K562 (cell line): ENCODE measurements at regions not wholly inside any gene's neighbourhood (a gene's known extent, or its start where the extent isn't known, plus 50 kb on each side); places are given as distances from the start of the nearest gene placed in this dataset.

Experiments
- ATAC-seq: fragments of 200-7000 bp; cut with Tn5 transposase; 3 replicates; pipeline ENCODE4 v1.9.1; 2020; ENCODE audit warnings: moderate library complexity
- BruUV-seq: library from RNA; stranded (reverse); fragments of 400-500 nt; replicated peaks from 2 replicates; lab custom pipeline; 2021; lab: Mats Ljungman, UMichigan
- CTCF ChIA-PET: fragments of 300-600 bp; formaldehyde crosslinking; extraction: SDS; loops from one replicate; lab custom pipeline; 2021; ENCODE audit warnings: low intra/inter-chr PET ratio; lab: Yijun Ruan, JAX
- POLR2A ChIA-PET: fragments of 300-600, 350-650 bp; sonication (Branson Sonifier 250); formaldehyde crosslinking; extraction: SDS; loops from one replicate; lab custom pipeline; 2021; ENCODE audit warnings: antibody characterized with exemption, inconsistent platforms; lab: Yijun Ruan, JAX
- DNase-seq, 4 experiments: peaks; one replicate each; pipeline versions ENCODE4 v3.0.0 to v3.0.0-alpha.2; 2011 to 2018; ENCODE audit warnings: low spot score in 3 of 4, mixed read lengths in 3 of 4; ENCODE audit errors: extremely low read depth in 1 of 4
- FAIRE-seq: peaks from 2 replicates; lab custom pipeline; 2011; peaks lifted over from hg19 to GRCh38; lab: Jason Lieb, UNC
- H2AFZ ChIP-seq: 2 replicates; pipeline ENCODE4 v1.6.0; 2011; ENCODE audit warnings: low read depth, low read length, control low read depth, inconsistent platforms
- H3K27ac ChIP-seq: fragments of 200-600 bp; 3 replicates; pipeline ENCODE4 v1.8.0; 2011; ENCODE audit warnings: low read depth, mild to moderate bottlenecking, control low read depth, inconsistent platforms, low read length, moderate library complexity, mixed read lengths; ENCODE audit errors: extremely low read depth
- H3K27me3 ChIP-seq, 2 experiments: fragments of 300-600 bp in 1 of 2; 2 replicates in 1 of 2; 3 replicates in 1 of 2; pipeline versions ENCODE4 v1.6.0 to v1.8.0; 2011; ENCODE audit warnings: inconsistent platforms in 2 of 2, low read length in 2 of 2, mild to moderate bottlenecking in 1 of 2, mixed read lengths in 1 of 2, moderate library complexity in 1 of 2; ENCODE audit not compliant: control insufficient read depth in 2 of 2, insufficient read depth in 2 of 2
- H3K36me3 ChIP-seq: fragments of 300-600 bp; 3 replicates; pipeline ENCODE4 v1.8.0; 2011; ENCODE audit warnings: mild to moderate bottlenecking, low read length, inconsistent platforms; ENCODE audit not compliant: control insufficient read depth, insufficient read depth
- H3K4me1 ChIP-seq, 2 experiments: fragments of 200-600 bp in 1 of 2; replicated peaks in 1 of 2; 2 replicates in 1 of 2; 3 replicates in 1 of 2; pipeline versions ENCODE4 v1.5.1 to v1.8.0; 2011; ENCODE audit warnings: inconsistent platforms in 2 of 2, low read length in 2 of 2, mild to moderate bottlenecking in 1 of 2, mixed read lengths in 1 of 2, moderate library complexity in 1 of 2; ENCODE audit not compliant: control insufficient read depth in 2 of 2, insufficient read depth in 2 of 2
- H3K4me2 ChIP-seq: 2 replicates; pipeline ENCODE4 v1.6.1; 2011; ENCODE audit warnings: low read length, control low read depth, inconsistent platforms, mixed read lengths; ENCODE audit not compliant: insufficient read depth
- H3K4me3 ChIP-seq: fragments of 200-600 bp; sonication (generic), shearing (Covaris generic); 2 replicates; pipeline ENCODE4 v1.5.1; 2016; ENCODE audit warnings: control low read depth, inconsistent platforms
- H3K79me2 ChIP-seq: fragments of 200-600 bp; 3 replicates; pipeline ENCODE4 v1.8.0; 2011; ENCODE audit warnings: low read length, inconsistent platforms; ENCODE audit not compliant: control insufficient read depth, insufficient read depth
- H3K9ac ChIP-seq, 2 experiments: 2 replicates each; pipeline versions ENCODE4 v1.6.0 to v1.6.1; 2011; ENCODE audit warnings: low read depth in 2 of 2, low read length in 2 of 2, control low read depth in 1 of 2, inconsistent platforms in 1 of 2, mild to moderate bottlenecking in 1 of 2, mixed read lengths in 1 of 2; ENCODE audit not compliant: insufficient read depth in 1 of 2
- H3K9me1 ChIP-seq: one replicate; pipeline ENCODE4 v1.6.0; 2011; ENCODE audit warnings: inconsistent platforms, mild to moderate bottlenecking, low read length, moderate library complexity; ENCODE audit not compliant: control insufficient read depth, insufficient read depth
- H3K9me3 ChIP-seq: replicated peaks from 2 replicates; pipeline ENCODE4 v1.5.1; 2011; ENCODE audit warnings: low read depth, low read length, inconsistent platforms; ENCODE audit not compliant: control insufficient read depth, insufficient read depth
- H4K20me1 ChIP-seq: replicated peaks from 2 replicates; pipeline ENCODE4 v1.6.1; 2011; ENCODE audit warnings: low read length, inconsistent platforms, mixed read lengths; ENCODE audit not compliant: control insufficient read depth, insufficient read depth
- ELF2 ChIP-seq: fragments of 250-450 bp; sonication (Bioruptor Pico); IDR thresholded peaks from 2 replicates; pipeline ENCODE4 v1.5.0; 2021; ENCODE audit warnings: mild to moderate bottlenecking
- MAX ChIP-seq: sonication (generic); formaldehyde crosslinking; IDR thresholded peaks from 2 replicates; pipeline ENCODE4 v1.9.0; 2022; ENCODE audit warnings: mild to moderate bottlenecking, missing genetic modification reagents
- STAT6 ChIP-seq: sonication (generic); formaldehyde crosslinking; IDR thresholded peaks from 2 replicates; pipeline ENCODE4 v1.8.1; 2023; ENCODE audit warnings: mild to moderate bottlenecking, missing genetic modification reagents
- TRIM28 ChIP-seq: fragments of 450-650 bp; IDR thresholded peaks from 2 replicates; pipeline ENCODE4 v1.6.1; 2017
- ZNF354B ChIP-seq: fragments of 250-450 bp; sonication (Bioruptor Pico); IDR thresholded peaks from 2 replicates; pipeline ENCODE4 v1.4.0; 2020
- ZNF584 ChIP-seq: fragments of 200-800 bp; sonication (Bioruptor generic); IDR thresholded peaks from 2 replicates; pipeline ENCODE4 v1.6.1; 2016; ENCODE audit warnings: low read depth, mild to moderate bottlenecking, missing genetic modification characterization, missing compliant biosample characterization
- WGBS: fragments of 100-300 bp; shearing (Covaris generic); methylation state at CpG from one replicate; pipeline ENCODE4 v1.1.6; 2016; ENCODE audit warnings: low coverage, mixed read lengths; ENCODE audit not compliant: insufficient coverage; ENCODE audit errors: missing lambda C conversion rate; 5-methylcytosine and 5-hydroxymethylcytosine counted together
- in situ Hi-C: fragments of 300-500 bp; cut with MboI; formaldehyde crosslinking; loops from 4 replicates; pipeline ENCODE4 v1.15.0; 2018; ENCODE audit warnings: inconsistent platforms, mixed read lengths
- intact Hi-C: fragments of 100-400 bp; cut with micrococcal nuclease; formaldehyde crosslinking; loops from 2 replicates; pipeline ENCODE4 v1.14.2; 2022

GRCh38 chr2:138116456-138116855 is 152.2 kb downstream of the HNMT start:
- FAIRE-seq (no peak), ATAC-seq (no peak), DNase-seq (no peak)
- Histone ChIP-seq H3K9ac (no peak overlapping the region), H3K27ac (no peak overlapping the region), H3K4me1 (no peaks in the 10 kb centered on the region), H2AFZ (no peak overlapping the region), H3K9me3 (no peaks in the 10 kb centered on the region), H3K9me1 (no peaks in the 10 kb centered on the region), H3K27me3 (no peaks in the 10 kb centered on the region), H4K20me1 (no peaks in the 10 kb centered on the region), H3K79me2 (no peaks in the 10 kb centered on the region), H3K4me2 (no peak overlapping the region), H3K4me3 (no peak overlapping the region), H3K36me3 (no peaks in the 10 kb centered on the region)
- in situ Hi-C loops, result no loop called here
- TF ChIP-seq ZNF354B (CRISPR knock-in tag) (no peak), STAT6 (no peak), TRIM28 (no peak), MAX (CRISPR knock-in tag) (no peak), ZNF584 (CRISPR knock-in tag) (no peak), ELF2 (CRISPR knock-in tag) (no peak)
- intact Hi-C loops, result no loop called here
- ChIA-PET CTCF (no interaction called here), POLR2A (no interaction called here)
- BruUV-seq, result no TSS peak
- 10% methylated on average over 4 of the region's 4 CpGs for WGBS
